ENCODE measurements at regions not wholly inside any gene's neighbourhood (a gene's known extent, or its start where the extent isn't known, plus 50 kb on each side); places are given as distances from the start of the nearest gene placed in this dataset.
"Not testable (repeated sequence)": the region's sequence is repeated elsewhere in the genome, so short reads cannot be mapped to it uniquely, and the experiment has no call there.

DNA sequence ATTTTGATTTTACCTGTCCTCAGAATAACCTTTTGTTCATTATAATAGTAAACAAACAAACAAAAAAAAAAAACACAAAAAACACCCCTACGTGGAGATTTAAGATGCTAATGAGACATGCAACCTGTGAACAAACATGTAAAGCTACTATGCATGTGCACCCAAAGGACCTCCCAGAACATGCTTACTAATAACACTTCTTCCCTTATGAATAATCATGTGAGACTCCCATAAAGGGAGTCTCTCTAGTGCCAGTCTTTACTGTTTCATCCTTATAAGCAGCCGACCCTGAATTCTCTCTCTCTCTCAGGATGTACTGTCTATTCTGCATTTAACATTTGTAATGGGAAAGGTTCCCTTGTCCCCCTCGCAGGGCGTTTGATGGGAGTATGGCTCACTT is 1051.1 kb downstream of the PCDH17 start:
- 78% methylated on average over 3 of the region's 4 CpGs for WGBS (ENCODE audit: insufficient coverage)
- H3K9me3 ChIP-seq (ENCODE audit: control insufficient read depth, insufficient read depth, low read length): no peaks in the 10 kb centered on the region
- H3K4me3 ChIP-seq (ENCODE audit: low read depth, low read length): no peak overlapping the region
- no peaks in the 10 kb centered on the region for H3K36me3 ChIP-seq (ENCODE audit: control insufficient read depth, insufficient read depth, low read length)
- H3K27ac ChIP-seq (ENCODE audit: low read depth, low read length): no peak overlapping the region
- DNase-seq (ENCODE audit: low read depth in 4 of 6, low spot score in 6 of 6): peak in 1 of 6 donors; percentile 32
- H3K4me1 ChIP-seq (ENCODE audit: control insufficient read depth, insufficient read depth, low read length): no peaks in the 10 kb centered on the region
- no peaks in the 10 kb centered on the region for H3K27me3 ChIP-seq (ENCODE audit: control insufficient read depth, insufficient read depth, low read length)

DNA sequence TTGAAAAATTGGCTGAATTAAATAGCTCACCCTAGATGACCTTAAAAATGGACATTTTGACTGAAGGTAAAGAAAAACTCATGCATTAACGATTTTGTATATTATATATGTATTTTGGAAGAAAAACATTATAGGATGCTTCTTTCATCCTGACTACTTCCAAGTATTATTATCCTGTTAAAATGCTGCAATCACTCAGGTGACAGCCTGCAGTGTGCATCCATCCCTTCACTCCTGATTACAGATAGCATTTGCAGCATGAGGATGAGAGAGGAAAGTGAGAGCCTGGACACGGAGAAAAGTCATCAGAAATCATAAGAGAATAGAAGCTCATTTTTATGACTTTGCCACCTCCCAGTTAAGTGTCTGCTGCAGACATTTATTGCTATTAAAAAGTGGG is 1055.6 kb downstream of the PCDH17 start:
- no peak overlapping the region for H3K4me3 ChIP-seq (ENCODE audit: low read depth, low read length)
- H3K27me3 ChIP-seq (ENCODE audit: control insufficient read depth, insufficient read depth, low read length): no peaks in the 10 kb centered on the region
- DNase-seq (ENCODE audit: low read depth in 4 of 6, low spot score in 6 of 6): peak in 1 of 6 donors; percentile 51
- no peaks in the 10 kb centered on the region for H3K36me3 ChIP-seq (ENCODE audit: control insufficient read depth, insufficient read depth, low read length)
- H3K9me3 ChIP-seq (ENCODE audit: control insufficient read depth, insufficient read depth, low read length): no peaks in the 10 kb centered on the region
- WGBS (ENCODE audit: insufficient coverage): no CpG with 5 or more reads among the region's 2 CpGs
- no peaks in the 10 kb centered on the region for H3K4me1 ChIP-seq (ENCODE audit: control insufficient read depth, insufficient read depth, low read length)
- H3K27ac ChIP-seq (ENCODE audit: low read depth, low read length): no peak overlapping the region

DNA sequence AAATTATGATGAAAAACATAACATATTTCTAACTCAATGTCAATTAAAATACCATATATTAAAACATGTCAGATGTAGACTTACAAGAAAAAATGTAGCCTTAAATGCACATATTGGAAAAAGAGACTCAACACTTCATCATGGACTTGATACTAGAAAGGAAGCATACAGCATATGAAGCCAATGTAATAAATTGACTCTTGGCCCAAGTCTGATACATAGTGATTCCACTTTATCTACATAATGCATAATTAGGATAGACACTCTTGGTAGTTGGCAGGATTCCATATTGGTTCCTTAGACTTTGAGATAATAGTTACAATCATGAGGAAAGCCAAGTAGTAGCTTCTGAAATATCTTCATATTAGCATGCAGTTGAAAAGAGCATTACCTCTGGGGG is 1067.0 kb downstream of the PCDH17 start:
- no peaks in the 10 kb centered on the region for H3K4me1 ChIP-seq (ENCODE audit: control insufficient read depth, insufficient read depth, low read length)
- no peak overlapping the region for H3K4me3 ChIP-seq (ENCODE audit: low read depth, low read length)
- no peaks in the 10 kb centered on the region for H3K36me3 ChIP-seq (ENCODE audit: control insufficient read depth, insufficient read depth, low read length)
- H3K9me3 ChIP-seq (ENCODE audit: control insufficient read depth, insufficient read depth, low read length): no peaks in the 10 kb centered on the region
- no peaks in the 10 kb centered on the region for H3K27me3 ChIP-seq (ENCODE audit: control insufficient read depth, insufficient read depth, low read length)
- no peak for DNase-seq (ENCODE audit: low read depth in 4 of 6, low spot score in 6 of 6)
- H3K27ac ChIP-seq (ENCODE audit: low read depth, low read length): no peak overlapping the region

DNA sequence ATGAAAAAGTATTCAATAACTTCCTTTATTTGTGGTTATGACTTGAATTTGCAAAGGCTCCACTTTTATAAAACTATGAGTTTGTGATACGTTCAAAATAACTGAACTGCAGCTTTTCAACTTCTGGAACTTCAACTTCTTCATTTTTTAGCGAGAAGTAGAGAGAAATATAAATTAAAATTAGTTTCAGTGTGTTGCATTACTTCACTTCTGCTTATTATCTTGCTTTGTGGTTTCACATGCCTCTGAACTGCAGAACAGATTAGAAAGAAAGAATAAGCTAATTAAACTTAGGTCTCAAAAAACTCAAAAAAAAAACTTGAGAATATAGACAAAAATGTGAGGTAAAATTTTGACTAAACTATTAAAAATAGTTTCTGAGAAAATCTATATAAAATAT is 1073.4 kb downstream of the PCDH17 start:
- no CpG with 5 or more reads among the region's 2 CpGs for WGBS (ENCODE audit: insufficient coverage)
- H3K36me3 ChIP-seq (ENCODE audit: control insufficient read depth, insufficient read depth, low read length): no peaks in the 10 kb centered on the region
- DNase-seq (ENCODE audit: low read depth in 4 of 6, low spot score in 6 of 6): no peak
- no peak overlapping the region for H3K27ac ChIP-seq (ENCODE audit: low read depth, low read length)
- H3K4me1 ChIP-seq (ENCODE audit: control insufficient read depth, insufficient read depth, low read length): no peaks in the 10 kb centered on the region
- H3K9me3 ChIP-seq (ENCODE audit: control insufficient read depth, insufficient read depth, low read length): no peaks in the 10 kb centered on the region
- no peak overlapping the region for H3K4me3 ChIP-seq (ENCODE audit: low read depth, low read length)
- no peaks in the 10 kb centered on the region for H3K27me3 ChIP-seq (ENCODE audit: control insufficient read depth, insufficient read depth, low read length)

DNA sequence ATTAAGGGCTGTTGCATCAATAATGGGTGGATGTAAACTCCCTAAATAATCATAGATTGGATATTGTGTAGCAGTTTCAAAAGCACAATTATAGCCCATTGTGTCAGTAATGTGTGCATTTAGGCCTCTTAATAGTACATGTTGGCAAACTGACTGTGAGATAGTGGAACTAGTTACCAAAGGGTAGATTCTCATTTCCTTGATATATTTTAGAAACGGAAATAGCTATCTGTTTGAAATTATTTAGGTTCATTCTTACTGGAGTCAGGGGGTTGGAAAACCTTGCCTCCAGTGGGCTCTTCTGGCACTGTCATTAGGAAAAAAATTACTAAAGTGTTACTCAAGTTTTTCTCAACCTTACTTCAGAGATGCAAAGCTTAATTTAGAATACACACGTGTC is 1074.9 kb downstream of the PCDH17 start:
- 100% methylated on average over 1 of the region's 2 CpGs for WGBS (ENCODE audit: insufficient coverage)

DNA sequence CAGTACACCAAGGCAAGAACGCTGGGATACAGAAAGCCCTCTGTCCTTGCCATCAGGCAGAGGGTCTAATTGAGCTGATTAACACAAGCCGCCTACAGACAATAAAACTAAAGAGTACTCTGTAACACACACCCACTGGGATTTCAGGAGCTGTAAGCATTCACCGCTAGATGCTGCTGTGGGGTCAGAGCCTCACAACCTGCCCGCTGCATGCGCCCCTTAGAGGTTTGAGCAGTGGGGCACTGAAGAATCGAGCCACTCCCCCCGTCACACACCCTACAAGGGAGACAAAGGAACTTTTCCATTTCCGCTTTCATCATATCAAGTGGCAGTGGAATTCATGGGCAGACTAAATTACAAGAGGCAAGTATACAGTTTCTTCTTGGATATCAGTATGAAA is 1080.6 kb downstream of the PCDH17 start:
- Histone ChIP-seq H3K27me3 (ENCODE audit: control insufficient read depth, insufficient read depth, low read length) (no peaks in the 10 kb centered on the region), H3K4me3 (ENCODE audit: low read depth, low read length) (no peak overlapping the region), H3K9me3 (ENCODE audit: control insufficient read depth, insufficient read depth, low read length) (no peaks in the 10 kb centered on the region), H3K36me3 (ENCODE audit: control insufficient read depth, insufficient read depth, low read length) (no peaks in the 10 kb centered on the region), H3K27ac (ENCODE audit: low read depth, low read length) (no peak overlapping the region), H3K4me1 (ENCODE audit: control insufficient read depth, insufficient read depth, low read length) (no peaks in the 10 kb centered on the region)
- DNase-seq (ENCODE audit: low read depth in 4 of 6, low spot score in 6 of 6): no peak
- 62% methylated on average over 6 of the region's 8 CpGs for WGBS (ENCODE audit: insufficient coverage)

More for the DNA sequence above, 1074.9 kb downstream of the PCDH17 start:
- Histone ChIP-seq H3K4me3 (ENCODE audit: low read depth, low read length) (no peak overlapping the region), H3K27me3 (ENCODE audit: control insufficient read depth, insufficient read depth, low read length) (no peaks in the 10 kb centered on the region), H3K9me3 (ENCODE audit: control insufficient read depth, insufficient read depth, low read length) (no peaks in the 10 kb centered on the region), H3K36me3 (ENCODE audit: control insufficient read depth, insufficient read depth, low read length) (no peaks in the 10 kb centered on the region), H3K4me1 (ENCODE audit: control insufficient read depth, insufficient read depth, low read length) (no peaks in the 10 kb centered on the region), H3K27ac (ENCODE audit: low read depth, low read length) (no peak overlapping the region)
- peak in 2 of 6 donors; percentile 17 to 90 for DNase-seq (ENCODE audit: low read depth in 4 of 6, low spot score in 6 of 6)

DNA sequence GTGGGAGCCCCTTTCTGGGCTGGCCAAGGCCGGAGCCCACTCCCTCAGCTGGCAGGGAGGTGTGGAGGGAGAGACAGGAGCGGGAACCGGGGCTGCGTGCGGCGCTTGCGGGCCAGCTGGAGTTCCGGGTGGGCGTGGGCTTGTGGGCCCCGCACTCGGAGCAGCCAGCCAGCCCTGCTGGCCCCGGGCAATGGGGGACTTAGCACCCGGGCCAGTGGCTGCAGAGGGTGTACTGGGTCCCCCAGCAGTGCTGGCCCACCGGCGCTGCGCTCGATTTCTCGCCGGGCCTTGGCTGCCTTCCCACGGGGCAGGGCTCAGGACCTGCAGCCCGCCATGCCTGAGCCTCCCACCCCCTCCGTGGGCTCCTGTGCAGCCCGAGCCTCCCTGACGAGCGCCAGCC is 1082.5 kb downstream of the PCDH17 start:
- H3K27ac ChIP-seq (ENCODE audit: low read depth, low read length); H3K4me3 ChIP-seq (ENCODE audit: low read depth, low read length); DNase-seq (ENCODE audit: low read depth in 4 of 6, low spot score in 6 of 6); H3K4me1 ChIP-seq (ENCODE audit: control insufficient read depth, insufficient read depth, low read length); H3K36me3 ChIP-seq (ENCODE audit: control insufficient read depth, insufficient read depth, low read length); H3K27me3 ChIP-seq (ENCODE audit: control insufficient read depth, insufficient read depth, low read length); H3K9me3 ChIP-seq (ENCODE audit: control insufficient read depth, insufficient read depth, low read length): not testable (repeated sequence)
- WGBS (ENCODE audit: insufficient coverage): 98% methylated on average over 13 of the region's 25 CpGs

DNA sequence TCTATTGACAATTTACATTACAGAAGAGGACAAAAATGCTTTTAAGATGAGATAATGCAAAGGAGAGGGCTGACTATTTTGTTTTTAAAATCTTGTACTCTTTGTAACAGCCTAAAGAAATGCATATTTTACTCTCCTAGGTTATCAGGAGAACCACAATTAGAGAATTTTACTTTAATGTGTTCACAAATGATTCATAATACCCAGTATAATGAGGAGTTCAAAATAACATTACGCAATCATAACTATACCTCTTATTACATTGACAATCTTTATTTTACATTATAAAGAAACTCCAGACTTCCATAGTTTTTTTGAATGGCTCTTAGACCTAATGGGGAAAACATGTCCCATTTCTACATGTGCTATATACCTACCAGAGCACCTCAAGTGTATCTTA is 1089.7 kb downstream of the PCDH17 start:
- H3K27ac ChIP-seq (ENCODE audit: low read depth, low read length): no peak overlapping the region
- H3K27me3 ChIP-seq (ENCODE audit: control insufficient read depth, insufficient read depth, low read length): no peaks in the 10 kb centered on the region
- WGBS (ENCODE audit: insufficient coverage): no CpG with 5 or more reads among the region's 1 CpG
- no peak for DNase-seq (ENCODE audit: low read depth in 4 of 6, low spot score in 6 of 6)
- no peaks in the 10 kb centered on the region for H3K36me3 ChIP-seq (ENCODE audit: control insufficient read depth, insufficient read depth, low read length)
- no peaks in the 10 kb centered on the region for H3K4me1 ChIP-seq (ENCODE audit: control insufficient read depth, insufficient read depth, low read length)
- no peak overlapping the region for H3K4me3 ChIP-seq (ENCODE audit: low read depth, low read length)
- H3K9me3 ChIP-seq (ENCODE audit: control insufficient read depth, insufficient read depth, low read length): no peaks in the 10 kb centered on the region

DNA sequence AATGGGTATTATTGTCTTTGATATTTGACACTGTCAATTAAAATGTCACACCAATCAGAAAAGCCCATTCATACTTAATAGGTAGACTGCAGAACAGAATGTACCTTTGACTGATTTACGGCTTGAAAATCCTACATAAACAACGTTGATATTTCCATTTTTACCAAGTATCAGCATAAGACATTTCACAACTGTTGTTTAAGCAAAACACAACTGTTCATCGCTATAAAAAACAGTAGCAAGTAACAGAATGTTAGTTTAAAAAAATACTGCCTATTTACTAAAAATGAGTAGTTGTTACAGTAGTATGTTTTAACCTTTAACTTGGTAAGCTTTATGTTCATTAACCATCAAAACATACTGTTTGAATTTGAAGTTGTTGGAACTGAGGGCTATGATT is 1096.6 kb downstream of the PCDH17 start:
- H3K4me3 ChIP-seq (ENCODE audit: low read depth, low read length): no peak overlapping the region
- WGBS (ENCODE audit: insufficient coverage): no CpG with 5 or more reads among the region's 3 CpGs
- H3K27me3 ChIP-seq (ENCODE audit: control insufficient read depth, insufficient read depth, low read length): no peaks in the 10 kb centered on the region
- H3K4me1 ChIP-seq (ENCODE audit: control insufficient read depth, insufficient read depth, low read length): no peaks in the 10 kb centered on the region
- no peaks in the 10 kb centered on the region for H3K36me3 ChIP-seq (ENCODE audit: control insufficient read depth, insufficient read depth, low read length)
- peak in 1 of 6 donors; percentile 53 for DNase-seq (ENCODE audit: low read depth in 4 of 6, low spot score in 6 of 6)
- no peak overlapping the region for H3K27ac ChIP-seq (ENCODE audit: low read depth, low read length)
- peaks cover 2% of the 10 kb centered on the region for H3K9me3 ChIP-seq (ENCODE audit: control insufficient read depth, insufficient read depth, low read length)

DNA sequence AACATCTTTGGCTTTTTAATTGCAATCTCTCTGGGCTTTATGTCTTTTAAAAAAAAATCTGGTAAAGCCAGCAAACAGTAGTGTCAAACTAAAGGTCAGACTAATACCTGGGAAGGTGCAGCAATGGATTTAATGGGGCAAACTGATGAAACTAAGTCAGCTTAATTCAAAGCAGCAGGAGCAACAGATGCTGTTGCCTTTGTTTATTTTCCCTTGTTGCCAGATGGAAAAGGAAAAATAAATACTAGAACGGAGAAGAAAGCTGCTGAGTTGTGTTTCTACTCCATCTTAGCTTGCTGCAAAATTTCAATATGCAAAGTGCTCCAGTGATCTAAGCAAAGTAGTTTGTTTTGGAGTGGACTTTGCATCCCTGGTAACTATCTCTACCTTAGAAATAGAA is 1097.8 kb downstream of the PCDH17 start:
- Histone ChIP-seq H3K9me3 (ENCODE audit: control insufficient read depth, insufficient read depth, low read length) (peaks cover 2% of the 10 kb centered on the region), H3K27me3 (ENCODE audit: control insufficient read depth, insufficient read depth, low read length) (no peaks in the 10 kb centered on the region), H3K27ac (ENCODE audit: low read depth, low read length) (no peak overlapping the region), H3K36me3 (ENCODE audit: control insufficient read depth, insufficient read depth, low read length) (no peaks in the 10 kb centered on the region), H3K4me3 (ENCODE audit: low read depth, low read length) (no peak overlapping the region), H3K4me1 (ENCODE audit: control insufficient read depth, insufficient read depth, low read length) (no peaks in the 10 kb centered on the region)
- 38% methylated on average over 1 of the region's 1 CpG for WGBS (ENCODE audit: insufficient coverage)
- peak in 2 of 6 donors; percentile 42 to 75 for DNase-seq (ENCODE audit: low read depth in 4 of 6, low spot score in 6 of 6)

Data from spinal cord (tissue), 9 donors.